ENCODE measurements at regions not wholly inside any gene's neighbourhood (a gene's known extent, or its start where the extent isn't known, plus 50 kb on each side); places are given as distances from the start of the nearest gene placed in this dataset.

DNA sequence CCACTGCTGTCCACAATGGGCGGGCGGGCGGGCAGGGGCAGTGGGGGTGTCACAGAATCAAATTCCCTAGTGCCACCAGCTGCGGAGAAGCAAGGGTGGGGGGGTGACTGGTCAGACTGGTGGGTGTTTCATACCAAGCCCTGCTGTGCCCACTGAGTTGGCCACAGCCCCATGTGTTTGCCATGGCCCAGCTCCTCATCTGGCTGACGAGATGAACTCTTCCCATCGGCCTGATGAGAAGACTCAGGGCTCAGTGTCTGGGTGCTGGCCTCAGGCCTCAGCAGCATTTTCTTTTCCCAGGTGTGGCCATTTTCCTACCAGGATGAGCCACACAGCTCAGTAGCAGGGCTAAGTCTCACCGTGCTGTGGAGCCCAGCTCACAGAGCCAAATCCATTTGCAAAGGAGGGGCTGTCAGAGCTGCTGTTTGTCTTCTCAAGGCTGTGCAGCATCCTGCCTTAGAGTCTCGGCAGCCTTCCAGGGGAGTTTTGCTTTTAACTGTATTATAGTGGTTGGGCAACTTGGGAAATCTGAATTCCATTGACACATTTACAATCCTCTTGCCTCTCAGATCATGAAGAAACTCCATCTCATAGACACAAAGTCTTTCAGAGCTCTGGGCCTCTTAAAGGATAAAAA lies 176.8 kb downstream of the ABHD5 start:
- DNase-seq: no peak

DNA sequence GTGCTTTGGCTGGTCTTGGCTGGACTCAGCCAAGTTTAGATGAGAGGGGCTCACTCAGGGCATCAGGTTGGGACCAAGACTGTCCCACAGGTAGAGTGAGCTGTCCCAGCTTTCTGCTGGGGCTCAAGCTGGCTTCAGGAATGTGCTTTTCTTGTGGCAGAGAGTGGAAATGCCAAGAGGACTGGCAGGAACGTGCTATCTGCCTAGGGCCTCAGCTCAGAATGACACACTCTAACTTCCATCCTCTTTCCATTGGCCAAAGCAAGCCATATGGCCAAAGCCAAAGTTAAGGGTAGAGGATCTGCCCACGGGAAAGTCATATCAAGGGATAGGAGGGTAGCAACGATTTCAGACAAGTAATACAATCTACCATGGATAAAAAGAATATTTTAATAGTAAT lies 178.8 kb downstream of the ABHD5 start:
- no peak for DNase-seq

DNA sequence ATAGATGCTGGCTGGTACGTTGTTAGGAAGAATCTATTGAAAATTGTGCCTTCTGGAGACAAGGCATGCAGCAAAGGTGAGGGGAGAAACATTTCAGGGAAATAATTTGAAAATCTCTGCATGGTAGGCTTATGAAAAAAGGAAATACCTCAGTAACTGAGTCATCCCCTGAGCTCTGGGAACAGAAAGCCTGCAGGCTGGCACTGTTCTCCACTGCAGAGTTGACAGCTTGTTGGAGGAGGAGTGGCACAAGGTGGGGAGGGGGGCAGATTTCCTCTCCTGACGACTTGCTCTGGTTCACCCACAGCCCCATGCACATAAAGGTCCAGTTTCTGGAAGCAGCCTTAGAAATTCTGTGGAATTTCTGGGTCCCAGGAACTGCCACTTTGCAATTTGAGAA lies 179.4 kb downstream of the ABHD5 start:
- no peak for DNase-seq

GRCh38 chr3:43870844-43871626 lies 180.3 kb downstream of the ABHD5 start:
- DNase-seq: no peak

GRCh38 chr3:43871627-43872245 lies 181.0 kb downstream of the ABHD5 start:
- no peak for DNase-seq

- no peak for DNase-seq
Measured at GRCh38 chr3:43872301-43872700, 181.6 kb downstream of the ABHD5 start.

GRCh38 chr3:43872901-43873300 lies 182.2 kb downstream of the ABHD5 start:
- no peak for DNase-seq

- no peak for DNase-seq
Measured at GRCh38 chr3:43873723-43874122, 183.0 kb downstream of the ABHD5 start.

DNA sequence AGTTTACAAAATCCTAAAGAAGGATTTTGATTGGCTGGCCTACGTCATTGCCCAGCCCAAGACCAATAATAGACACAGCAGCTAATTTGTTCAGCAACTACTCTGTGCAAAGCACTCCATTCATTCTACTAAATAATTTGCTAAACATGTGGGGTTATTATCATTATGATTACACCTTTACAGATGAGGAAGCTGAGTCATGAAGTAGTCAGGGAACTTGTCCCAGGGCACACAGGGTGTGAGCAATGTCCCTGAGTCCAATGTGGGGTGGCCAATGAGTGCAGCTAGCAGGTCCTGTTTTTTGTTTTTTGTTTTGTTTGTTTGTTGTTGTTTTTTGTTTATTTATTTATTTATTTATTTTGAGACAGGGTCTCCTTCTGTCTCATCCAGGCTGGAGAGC lies 183.6 kb downstream of the ABHD5 start:
- no peak for DNase-seq

GRCh38 chr3:43874731-43875130 lies 184.0 kb downstream of the ABHD5 start:
- DNase-seq: no peak

- no peak for DNase-seq
Measured at GRCh38 chr3:43876648-43877047, 185.9 kb downstream of the ABHD5 start.

GRCh38 chr3:43879166-43879565 lies 188.4 kb downstream of the ABHD5 start:
- peak; percentile 47 for DNase-seq

DNA sequence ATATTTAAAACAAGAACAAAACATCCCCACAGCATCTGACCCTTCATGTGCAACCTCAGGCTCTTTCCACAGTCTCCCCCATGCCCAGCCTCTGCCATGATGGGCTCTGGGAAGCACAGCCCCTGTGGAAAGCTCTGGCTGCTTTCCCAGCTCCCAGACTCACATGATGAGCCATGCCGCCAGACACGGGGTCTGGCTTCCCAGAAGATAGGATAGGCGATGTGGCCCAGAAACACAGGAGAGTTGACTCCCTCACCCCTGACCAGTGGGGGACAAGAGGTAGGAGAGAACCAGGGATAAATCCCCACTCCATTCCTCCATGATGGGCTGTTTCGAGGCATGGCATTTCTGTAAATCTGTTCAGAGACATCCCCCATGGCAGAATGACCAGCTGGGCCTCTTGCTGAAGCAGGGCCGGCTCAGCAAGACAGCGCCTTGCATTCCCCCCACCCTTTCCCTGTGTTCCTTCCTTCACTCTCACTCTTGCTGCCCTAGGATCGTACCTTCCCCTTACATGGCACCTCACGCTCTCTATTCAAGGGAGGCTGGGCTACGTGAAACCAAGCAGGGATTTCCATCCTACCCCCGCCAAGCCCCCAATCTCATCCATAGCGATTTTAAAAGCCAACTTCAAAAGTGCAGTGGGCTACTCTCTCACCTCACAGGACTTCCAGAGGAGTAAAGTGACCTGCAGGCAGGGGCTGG lies 192.4 kb downstream of the ABHD5 start:
- no peak for DNase-seq

- DNase-seq: no peak
Measured at GRCh38 chr3:43883729-43884396, 193.1 kb downstream of the ABHD5 start.

GRCh38 chr3:43884581-43884980 lies 193.8 kb downstream of the ABHD5 start:
- DNase-seq: no peak

DNA sequence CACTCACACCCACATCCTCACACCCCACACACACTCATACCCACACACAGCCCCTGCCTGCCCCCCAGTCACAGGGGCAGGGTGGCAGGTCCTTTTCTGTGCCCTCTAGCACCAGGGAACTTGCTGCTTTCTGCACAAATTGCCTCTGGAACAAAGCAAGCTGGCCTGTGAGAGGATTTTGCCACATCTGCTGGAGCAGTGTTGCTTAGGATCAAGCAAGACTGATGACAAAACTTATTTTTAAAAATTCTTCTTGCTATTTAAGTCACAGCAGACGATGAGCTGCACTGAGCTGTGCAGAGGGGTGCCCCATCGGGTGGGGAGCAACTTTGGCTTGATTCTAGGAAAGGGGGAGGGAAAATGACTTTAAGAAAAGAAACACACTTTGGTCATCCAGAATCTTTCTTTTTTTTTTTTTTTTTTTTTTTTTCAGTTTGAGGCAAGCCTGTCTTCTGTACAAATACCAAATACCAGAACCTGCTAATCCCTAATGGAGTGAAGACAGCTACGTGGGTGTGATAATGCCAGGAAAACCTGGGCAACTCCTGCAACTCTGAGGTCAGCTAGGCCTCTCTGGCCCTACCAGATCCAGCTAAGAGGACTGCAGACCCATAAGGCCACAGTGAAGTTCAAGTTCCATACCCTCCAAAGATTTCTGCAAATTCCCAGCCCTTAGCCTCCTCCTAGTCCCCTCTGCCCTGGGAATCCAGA lies 195.3 kb downstream of the ABHD5 start:
- DNase-seq: no peak

DNA sequence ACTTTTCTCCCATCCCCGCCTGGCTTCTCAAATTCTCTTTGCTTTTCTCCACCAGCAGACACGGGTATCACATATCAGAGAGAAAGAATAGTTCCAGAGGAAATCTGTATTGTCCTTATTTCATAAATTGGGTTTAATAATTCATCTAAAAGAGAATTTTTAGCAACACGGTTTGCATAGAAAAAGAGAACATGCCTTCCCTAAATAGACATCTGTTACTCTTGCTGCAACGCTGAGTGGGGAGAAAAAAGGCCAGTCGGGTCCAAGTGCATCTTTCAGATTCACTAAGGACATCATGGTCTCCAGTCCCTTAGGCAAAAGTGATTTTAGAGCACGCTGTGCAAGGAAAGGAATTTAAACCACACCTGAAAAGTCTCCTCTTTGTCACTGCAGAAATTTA lies 201.3 kb downstream of the ABHD5 start:
- DNase-seq: no peak

- DNase-seq: peak; percentile 80
Measured at GRCh38 chr3:43892526-43892925, 201.8 kb downstream of the ABHD5 start.

DNA sequence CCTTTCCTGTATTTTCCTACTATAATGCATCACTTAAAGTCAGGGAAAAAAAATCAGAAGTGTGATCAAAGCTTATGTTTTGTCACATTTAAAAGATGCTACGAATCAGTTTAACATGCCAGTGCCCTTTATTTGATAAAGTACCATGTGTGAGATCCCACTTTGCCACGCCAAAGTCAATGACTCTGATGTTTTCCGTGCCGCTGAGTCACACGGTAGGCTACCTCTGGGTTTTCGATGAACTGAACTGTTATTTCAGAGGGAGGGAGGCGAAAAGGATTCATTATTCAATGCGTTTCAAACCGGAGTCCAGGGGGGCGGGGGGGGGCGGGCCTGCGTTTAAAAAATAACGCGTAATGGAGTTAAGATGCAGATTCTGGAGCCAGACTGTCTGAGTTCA lies 203.0 kb downstream of the ABHD5 start:
- no peak for DNase-seq

DNA sequence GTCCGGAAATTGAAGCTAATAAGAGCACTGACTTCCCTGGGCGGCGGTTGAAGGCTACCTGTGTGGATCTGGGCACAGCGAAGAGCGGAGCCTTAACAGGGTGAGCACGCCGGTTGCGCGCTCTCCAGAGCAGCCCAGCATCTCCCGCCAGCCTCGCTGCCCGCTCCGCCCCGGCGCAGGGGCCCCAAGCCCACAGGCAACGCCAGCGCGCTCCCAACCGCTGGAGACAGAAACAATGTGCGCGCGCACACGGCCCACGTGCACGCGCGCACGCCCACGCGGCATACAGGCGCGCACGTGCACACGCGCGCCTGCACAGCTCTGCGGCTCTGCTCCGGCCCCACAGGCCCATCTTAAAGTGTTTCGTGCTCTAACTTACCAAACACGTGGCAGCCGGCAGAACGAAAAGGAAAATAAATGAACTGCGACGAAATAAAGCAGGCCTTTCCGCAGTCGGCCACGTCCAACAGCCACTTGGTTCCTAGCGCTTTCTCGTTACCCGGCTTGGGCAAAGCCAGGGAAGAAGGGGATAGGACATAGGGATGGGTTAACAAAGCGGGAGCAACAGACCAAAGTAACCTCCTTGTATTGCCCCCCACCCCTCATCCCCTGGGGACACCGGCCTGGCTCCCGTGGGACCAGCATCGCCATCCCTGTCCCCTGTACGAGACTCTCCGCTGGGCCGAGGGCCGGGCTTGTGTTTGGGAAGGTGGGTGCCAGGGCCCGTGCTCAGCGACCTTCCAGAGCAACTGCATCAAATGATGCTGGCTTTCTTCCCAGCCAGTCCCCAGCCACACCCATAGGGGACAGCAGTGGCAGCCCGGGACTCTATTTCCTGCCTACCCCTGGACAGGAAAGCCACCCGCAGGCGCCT lies 203.7 kb downstream of the ABHD5 start:
- DNase-seq: peak; percentile 95

GRCh38 chr3:43895573-43895972 lies 204.8 kb downstream of the ABHD5 start:
- DNase-seq: no peak
